ENCODE measurements at regions not wholly inside any gene's neighbourhood (a gene's known extent, or its start where the extent isn't known, plus 50 kb on each side); places are given as distances from the start of the nearest gene placed in this dataset.
"Not testable (repeated sequence)": the region's sequence is repeated elsewhere in the genome, so short reads cannot be mapped to it uniquely, and the experiment has no call there.

DNA sequence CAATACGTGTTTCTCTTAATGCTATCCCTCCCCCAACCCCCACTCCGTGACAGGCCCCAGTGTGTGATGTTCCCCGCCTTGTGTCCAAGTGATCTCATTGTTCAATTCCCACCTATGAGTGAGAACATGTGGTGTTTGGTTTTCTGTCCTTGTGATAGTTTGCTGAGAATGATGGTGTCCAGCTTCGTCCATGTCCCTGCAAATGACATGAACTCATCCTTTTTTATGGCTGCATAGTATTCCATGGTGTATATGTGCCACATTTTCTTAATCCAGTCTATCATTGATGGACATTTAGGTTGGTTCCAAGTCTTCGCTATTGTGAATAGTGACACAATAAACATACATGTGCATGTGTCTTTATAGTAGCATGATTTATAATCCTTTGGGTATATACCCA lies 52.5 kb downstream of the KIAA0408 start:
- not testable (repeated sequence) for DNase-seq (ENCODE audit: insufficient read length, low spot score); FAIRE-seq

GRCh38 chr6:127406122-127406521 lies 53.1 kb downstream of the KIAA0408 start:
- no peak for FAIRE-seq
- DNase-seq (ENCODE audit: insufficient read length, low spot score) = no peak

- FAIRE-seq (peak; percentile 14), DNase-seq (ENCODE audit: insufficient read length, low spot score) (no peak)
Measured at GRCh38 chr6:127404594-127405178, 54.5 kb downstream of the KIAA0408 start.

GRCh38 chr6:127404133-127404532 lies 55.1 kb downstream of the KIAA0408 start:
- DNase-seq (ENCODE audit: insufficient read length, low spot score) = peak; percentile 9
- FAIRE-seq = peak; percentile 75

DNA sequence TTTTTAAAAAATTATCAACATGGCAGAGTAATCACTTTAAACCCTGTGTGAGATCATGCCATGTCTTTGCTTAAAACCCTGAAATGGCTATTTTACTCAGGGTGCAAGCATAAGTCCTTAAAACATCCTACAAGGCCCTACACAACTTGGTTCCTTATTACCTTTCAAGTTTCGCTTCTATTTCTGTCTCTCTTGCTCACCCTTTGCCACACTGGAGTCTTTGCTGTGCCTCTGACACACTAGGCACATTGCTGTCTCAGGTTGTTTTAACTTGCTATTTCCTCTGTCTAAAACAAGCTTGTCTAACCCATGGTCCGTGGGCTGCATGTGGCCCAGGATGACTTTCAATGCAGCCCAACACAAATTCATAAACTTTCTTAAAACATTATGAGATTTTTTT lies 55.6 kb downstream of the KIAA0408 start:
- FAIRE-seq = peak; percentile 64
- peak; percentile 12 for DNase-seq (ENCODE audit: insufficient read length, low spot score)

DNA sequence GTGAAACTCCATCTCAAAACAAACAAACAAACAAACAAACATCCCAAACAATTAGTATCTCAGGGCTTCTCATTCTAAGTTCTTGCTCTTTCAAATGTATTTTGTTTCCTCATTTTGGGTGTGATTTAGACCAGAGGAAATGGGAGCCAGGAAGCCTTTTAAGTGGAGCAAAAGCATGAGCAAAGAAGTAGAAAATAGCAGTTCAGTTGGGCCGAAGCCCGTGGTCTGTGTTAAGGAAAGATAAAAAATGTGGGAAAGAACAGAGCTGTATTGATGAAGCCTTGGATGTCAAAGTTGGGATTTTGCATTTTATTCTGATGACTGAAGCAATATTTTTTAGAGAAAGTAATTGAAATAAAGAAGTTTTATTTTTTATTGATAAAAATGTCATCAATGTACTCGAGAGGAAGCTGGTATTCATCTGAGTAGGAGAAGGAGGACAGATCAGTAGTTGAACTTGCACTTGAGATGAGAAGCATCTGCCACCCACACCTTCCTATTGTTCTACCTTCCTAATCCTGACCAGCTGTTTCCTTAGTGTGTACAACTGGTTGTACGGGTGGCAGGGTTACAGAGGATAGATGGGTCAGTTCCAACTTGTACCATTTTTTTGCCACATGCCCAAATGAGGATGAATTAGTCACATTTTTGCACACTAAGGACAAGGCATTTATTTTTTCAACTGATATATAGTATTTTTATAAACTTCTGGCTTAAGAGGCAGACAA lies 56.1 kb downstream of the KIAA0408 start:
- peak; percentile 35 for FAIRE-seq
- no peak for DNase-seq (ENCODE audit: insufficient read length, low spot score)

- DNase-seq (ENCODE audit: insufficient read length, low spot score) = no peak
- FAIRE-seq = no peak
Measured at GRCh38 chr6:127397729-127398630, 54.6 kb upstream of the ECHDC1 start.

DNA sequence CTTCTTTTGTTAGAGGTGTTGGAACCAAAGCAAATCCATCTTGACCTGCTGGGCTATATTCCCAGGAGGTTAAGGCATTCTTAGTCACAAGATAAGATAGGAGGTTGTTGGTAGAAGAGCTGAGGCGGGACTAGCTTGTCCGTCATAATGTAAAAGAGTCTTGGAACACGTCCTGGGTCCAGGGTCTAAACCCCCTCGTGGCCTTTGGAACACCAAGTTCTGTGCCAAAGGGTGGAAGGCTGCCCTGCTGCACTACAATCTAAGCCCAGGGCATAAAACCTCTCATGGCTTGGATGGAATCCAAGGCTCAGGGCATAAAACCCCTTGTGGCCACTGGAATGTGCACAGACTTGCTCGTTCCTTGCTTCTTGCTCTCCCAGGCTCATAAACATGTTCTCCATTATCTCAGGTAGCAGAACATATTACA lies 53.8 kb upstream of the ECHDC1 start:
- DNase-seq (ENCODE audit: insufficient read length, low spot score); FAIRE-seq: not testable (repeated sequence)
